HEK293T (cell line): ENCODE measurements at regions not wholly inside any gene's neighbourhood (a gene's known extent, or its start where the extent isn't known, plus 50 kb on each side); places are given as distances from the start of the nearest gene placed in this dataset.
A peak's percentile ranks its signal among the peaks of the same experiment; 100 is the strongest.

ENCODE experiments used
- CTCF ChIA-PET: fragments of 350-600 bp; formaldehyde crosslinking; extraction: SDS; loops from one replicate; lab custom pipeline; 2021; ENCODE audit warnings: antibody characterized with exemption, inconsistent platforms; lab: Yijun Ruan, JAX
- POLR2A ChIA-PET: fragments of 350-600 bp; formaldehyde crosslinking; extraction: SDS; loops from one replicate; lab custom pipeline; 2020; ENCODE audit warnings: antibody characterized with exemption, inconsistent platforms; lab: Yijun Ruan, JAX
- DNase-seq: peaks from one replicate; pipeline ENCODE4 v3.0.0; 2012; ENCODE audit warnings: mixed read lengths; ENCODE audit errors: extremely low spot score
- ARNT ChIP-seq: fragments of 450-650 bp; IDR thresholded peaks from 2 replicates; pipeline ENCODE4 v1.6.1; 2017; ENCODE audit warnings: mild to moderate bottlenecking
- BHLHE40 ChIP-seq: fragments of 450-650 bp; IDR thresholded peaks from 2 replicates; pipeline ENCODE4 v1.6.1; 2016; ENCODE audit warnings: mild to moderate bottlenecking, moderate library complexity, borderline replicate concordance
- CTBP1 ChIP-seq: fragments of 450-650 bp; IDR thresholded peaks from 2 replicates; pipeline ENCODE4 v1.6.1; 2016; ENCODE audit warnings: borderline replicate concordance
- ELF4 ChIP-seq: fragments of 450-650 bp; IDR thresholded peaks from 2 replicates; pipeline ENCODE4 v1.6.1; 2017; ENCODE audit warnings: antibody characterized with exemption
- FOXA1 ChIP-seq: fragments of 450-650 bp; IDR thresholded peaks from 2 replicates; pipeline ENCODE4 v1.6.1; 2016; ENCODE audit warnings: mild to moderate bottlenecking
- FOXK2 ChIP-seq: fragments of 450-650 bp; IDR thresholded peaks from 2 replicates; pipeline ENCODE4 v1.6.1; 2016; ENCODE audit warnings: mild to moderate bottlenecking
- FOXM1 ChIP-seq: fragments of 450-650 bp; IDR thresholded peaks from 2 replicates; pipeline ENCODE4 v1.6.1; 2017; ENCODE audit warnings: mild to moderate bottlenecking, borderline replicate concordance
- HDGF ChIP-seq: fragments of 450-650 bp; IDR thresholded peaks from 2 replicates; pipeline ENCODE4 v1.6.1; 2017; ENCODE audit warnings: antibody characterized with exemption, borderline replicate concordance
- L3MBTL2 ChIP-seq: fragments of 450-650 bp; conservative IDR thresholded peaks from 2 replicates; pipeline ENCODE4 v1.6.1; 2016; ENCODE audit warnings: mild to moderate bottlenecking
- LEF1 ChIP-seq: fragments of 450-650 bp; IDR thresholded peaks from 2 replicates; pipeline ENCODE4 v1.6.1; 2017; ENCODE audit warnings: mild to moderate bottlenecking, borderline replicate concordance
- NFRKB ChIP-seq: fragments of 450-650 bp; IDR thresholded peaks from 2 replicates; pipeline ENCODE4 v1.6.1; 2016; ENCODE audit warnings: mild to moderate bottlenecking, moderate library complexity
- PKNOX1 ChIP-seq: fragments of 450-650 bp; IDR thresholded peaks from 2 replicates; pipeline ENCODE4 v1.6.1; 2016
- SP1 ChIP-seq: fragments of 450-650 bp; IDR thresholded peaks from 2 replicates; pipeline ENCODE4 v1.6.1; 2017
- SUZ12 ChIP-seq: fragments of 450-650 bp; IDR thresholded peaks from 2 replicates; pipeline ENCODE4 v1.6.1; 2016; ENCODE audit warnings: mild to moderate bottlenecking
- TARDBP ChIP-seq: fragments of 450-650 bp; IDR thresholded peaks from 2 replicates; pipeline ENCODE4 v1.6.1; 2016
- ZNF384 ChIP-seq: fragments of 450-650 bp; IDR thresholded peaks from 2 replicates; pipeline ENCODE4 v1.6.1; 2016

- DNase-seq: no peak
- TF ChIP-seq BHLHE40 (no peak), FOXK2 (no peak), FOXM1 (no peak)
- CTCF ChIA-PET: no interaction called here
- POLR2A ChIA-PET: no interaction called here
Measured at GRCh38 chr2:147384659-147385058, 460.2 kb upstream of the ACVR2A start.

DNA sequence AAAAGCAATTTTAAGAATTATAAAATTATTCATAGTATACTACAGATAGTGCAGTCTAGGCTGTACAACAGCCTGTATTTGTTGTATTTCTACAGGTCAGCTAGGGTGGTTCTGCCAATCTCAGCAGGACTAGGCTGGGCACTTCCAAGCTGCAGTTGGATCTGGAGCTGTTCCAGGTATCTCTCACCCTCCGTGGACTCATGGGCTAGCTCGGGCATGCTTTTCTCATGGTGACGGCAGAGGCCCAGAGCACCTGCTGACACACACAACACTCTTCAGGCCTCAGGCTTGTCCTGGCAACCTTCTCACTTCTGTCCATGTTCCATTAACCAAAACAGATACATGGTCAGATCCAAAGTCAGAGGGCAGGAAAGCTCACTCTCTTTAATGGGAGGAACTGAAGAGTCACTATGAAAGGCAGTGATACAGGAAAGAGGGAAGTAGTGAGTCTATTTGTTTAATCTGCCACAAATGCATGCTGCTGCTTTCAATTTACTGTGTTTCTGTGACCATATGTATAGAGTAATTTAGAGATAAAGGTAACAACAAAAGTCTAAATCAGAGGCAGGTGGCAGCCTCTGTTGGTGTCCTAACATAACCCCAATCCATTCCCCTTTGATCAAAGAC, 462.4 kb upstream of the ACVR2A start:
- ChIA-PET CTCF (no interaction called here), POLR2A (no interaction called here)
- TF ChIP-seq LEF1 (no peak), FOXK2 (no peak), ELF4 (no peak), FOXA1 (no peak), TARDBP (no peak)
- no peak for DNase-seq

GRCh38 chr2:147378403-147378802, 466.4 kb upstream of the ACVR2A start:
- ChIA-PET POLR2A (no interaction called here), CTCF (no interaction called here)
- TF ChIP-seq ELF4: no peak
- no peak for TF ChIP-seq PKNOX1
- TF ChIP-seq FOXA1: no peak
- no peak for TF ChIP-seq ZNF384
- no peak for TF ChIP-seq SUZ12
- TF ChIP-seq ARNT: no peak
- TF ChIP-seq HDGF: no peak
- no peak for TF ChIP-seq TARDBP
- TF ChIP-seq SP1: no peak
- no peak for TF ChIP-seq NFRKB
- no peak for TF ChIP-seq BHLHE40
- no peak for TF ChIP-seq L3MBTL2
- TF ChIP-seq FOXK2: no peak
- no peak for TF ChIP-seq FOXM1
- no peak for TF ChIP-seq LEF1
- no peak for TF ChIP-seq CTBP1
- no peak for DNase-seq

DNA sequence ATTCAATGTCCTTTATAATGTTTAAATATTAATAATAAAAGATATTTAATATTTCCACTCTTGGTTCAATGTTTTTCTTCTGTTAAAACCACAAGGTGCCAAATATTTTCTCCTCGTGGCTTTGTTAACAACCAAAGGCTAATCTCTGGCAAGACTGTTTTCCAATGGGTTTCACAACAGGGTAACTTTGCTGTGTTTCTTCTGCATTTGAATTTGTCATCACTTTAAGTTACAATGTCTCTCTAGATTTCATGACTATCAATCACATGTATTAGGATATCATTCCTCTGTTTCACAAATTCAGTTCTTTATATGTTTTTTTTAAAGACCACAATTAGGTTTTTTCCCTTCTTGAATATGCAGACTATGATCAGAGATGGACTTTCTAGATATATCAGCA, 469.8 kb upstream of the ACVR2A start:
- ChIA-PET POLR2A (no interaction called here), CTCF (no interaction called here)
- no peak for TF ChIP-seq ARNT
- no peak for TF ChIP-seq ZNF384
- no peak for DNase-seq

DNA sequence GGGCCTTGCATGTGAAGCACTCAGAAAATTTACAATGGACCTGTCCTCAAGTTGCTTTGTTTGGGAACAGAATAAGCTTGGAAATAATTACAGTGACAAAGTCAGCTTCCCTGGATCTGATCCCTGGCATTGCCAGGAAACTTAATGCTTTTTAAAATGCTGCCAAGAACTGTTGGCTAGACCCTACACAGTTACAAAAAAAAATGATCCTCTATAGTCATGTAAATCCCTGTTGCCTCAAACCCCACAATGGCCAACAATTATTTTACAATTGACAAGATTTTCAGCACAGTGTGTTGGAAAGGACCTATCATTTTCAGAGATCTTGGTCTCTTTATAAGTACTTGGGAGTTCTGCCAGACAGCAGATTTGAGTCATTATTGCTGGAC, 470.4 kb upstream of the ACVR2A start:
- no peak for DNase-seq
- TF ChIP-seq ARNT (no peak), ELF4 (no peak), ZNF384 (no peak), PKNOX1 (no peak), LEF1 (no peak), TARDBP (no peak), FOXM1 (no peak), NFRKB (no peak), SUZ12 (no peak), SP1 (no peak), FOXK2 (no peak), HDGF (no peak), CTBP1 (no peak), L3MBTL2 (no peak), BHLHE40 (no peak), FOXA1 (no peak)
- CTCF ChIA-PET: no interaction called here
- POLR2A ChIA-PET: no interaction called here

GRCh38 chr2:147373800-147374422, 470.9 kb upstream of the ACVR2A start:
- POLR2A ChIA-PET: no interaction called here
- DNase-seq: no peak
- peak; percentile 34; the same call in 1 of the 2 replicates for TF ChIP-seq PKNOX1
- no peak for TF ChIP-seq FOXA1
- CTCF ChIA-PET: no interaction called here

DNA sequence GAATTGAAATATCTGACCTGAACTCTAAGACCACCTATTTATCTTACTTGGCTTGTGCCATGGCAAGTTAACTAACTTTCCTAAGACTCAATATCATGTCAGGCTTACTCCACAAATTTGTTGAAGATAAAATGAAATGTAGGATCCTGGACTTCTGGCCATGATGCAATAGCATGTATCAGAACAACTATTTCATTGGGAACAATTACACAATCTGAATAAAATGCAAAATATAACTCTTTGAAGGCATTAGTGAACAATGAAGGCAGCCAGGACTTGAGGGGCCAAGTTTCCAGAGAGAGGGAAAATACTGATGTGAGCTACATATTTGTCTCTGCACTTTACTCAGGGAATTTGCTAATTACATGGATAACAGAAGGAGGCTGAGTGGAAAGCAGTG, 476.5 kb upstream of the ACVR2A start:
- no peak for DNase-seq
- CTCF ChIA-PET: no interaction called here
- TF ChIP-seq LEF1 (no peak), SUZ12 (no peak), ELF4 (no peak), FOXA1 (no peak), TARDBP (no peak), CTBP1 (no peak), HDGF (no peak), SP1 (no peak)
- POLR2A ChIA-PET: no interaction called here
